Panc1 (cell line): ENCODE measurements at regions not wholly inside any gene's neighbourhood (a gene's known extent, or its start where the extent isn't known, plus 50 kb on each side); places are given as distances from the start of the nearest gene placed in this dataset.

ENCODE experiments used
- CTCF ChIP-seq: fragments of 450-650 bp; IDR thresholded peaks from 2 replicates; pipeline ENCODE4 v1.5.1; 2017; ENCODE audit warnings: mild to moderate bottlenecking
- SIN3A ChIP-seq: IDR thresholded peaks from 2 replicates; pipeline ENCODE4 v1.6.1; 2012; ENCODE audit warnings: low read depth, mild to moderate bottlenecking, low read length, moderate library complexity, borderline replicate concordance; ENCODE audit not compliant: insufficient read depth
- TCF7L2 ChIP-seq: IDR thresholded peaks from 2 replicates; pipeline ENCODE4 v1.6.1; 2011; ENCODE audit warnings: mild to moderate bottlenecking, low read depth, low read length, inconsistent platforms

- TF ChIP-seq CTCF (no peak), TCF7L2 (no peak), SIN3A (no peak)
Observed at GRCh38 chr6:105949869-105950268, 136.3 kb upstream of the PRDM1 start.
